ENCODE measurements at regions not wholly inside any gene's neighbourhood (a gene's known extent, or its start where the extent isn't known, plus 50 kb on each side); places are given as distances from the start of the nearest gene placed in this dataset.

GRCh38 chr2:6492573-6492972 lies 373.1 kb downstream of the CMPK2 start:
- TF ChIP-seq ZNF281 (CRISPR knock-in tag; IDR thresholded peaks at IDR 0.05) (no peak), USF1 (CRISPR knock-in tag; IDR thresholded peaks at IDR 0.05) (no peak), E2F1 (CRISPR knock-in tag; IDR thresholded peaks at IDR 0.05) (no peak), ZNF416 (CRISPR knock-in tag; IDR thresholded peaks at IDR 0.05) (no peak), CTCF (IDR thresholded peaks at IDR 0.05) (no peak), JUN (CRISPR knock-in tag; IDR thresholded peaks at IDR 0.05) (no peak)

Measured in WTC11 (cell line).